Astrocyte of the cerebellum (primary cell): ENCODE measurements at regions not wholly inside any gene's neighbourhood (a gene's known extent, or its start where the extent isn't known, plus 50 kb on each side); places are given as distances from the start of the nearest gene placed in this dataset.

ENCODE experiments used
- DNase-seq: peaks from one replicate; pipeline ENCODE4 v3.0.0-alpha.2; 2011; ENCODE audit warnings: low read depth
- H3K4me3 ChIP-seq: 2 replicates; pipeline ENCODE4 v1.5.1; 2011; ENCODE audit warnings: mild to moderate bottlenecking, low read depth, low read length, moderate library complexity
- CTCF ChIP-seq: IDR thresholded peaks from 2 replicates; pipeline ENCODE4 v1.5.1; 2012; ENCODE audit warnings: low read length, low read depth, moderate library complexity, mild to moderate bottlenecking; ENCODE audit errors: missing control alignments
- in situ Hi-C: cut with HindIII; loops from 2 replicates; pipeline ENCODE4 v1.10.0; 2017; ENCODE audit warnings: low sequenced_read_pairs

GRCh38 chr6:71444222-71444621, 155.6 kb downstream of the OGFRL1 start:
- in situ Hi-C loops = no loop called here
- no peak overlapping the region for H3K4me3 ChIP-seq
- TF ChIP-seq CTCF = no peak
- no peak for DNase-seq

- TF ChIP-seq CTCF = no peak
- H3K4me3 ChIP-seq = no peak overlapping the region
- in situ Hi-C loops = no loop called here
- no peak for DNase-seq
Observed at GRCh38 chr6:71446057-71446456, 157.4 kb downstream of the OGFRL1 start.

- in situ Hi-C loops = no loop called here
- DNase-seq = no peak
- no peak for TF ChIP-seq CTCF
- H3K4me3 ChIP-seq = no peak overlapping the region
Observed at GRCh38 chr6:71446470-71446869, 157.9 kb downstream of the OGFRL1 start.

- no peak for DNase-seq
- no peak for TF ChIP-seq CTCF
- H3K4me3 ChIP-seq = no peak overlapping the region
- in situ Hi-C loops = no loop called here
Observed at GRCh38 chr6:71452697-71453370, 164.2 kb downstream of the OGFRL1 start.

GRCh38 chr6:71453371-71453706, 164.7 kb downstream of the OGFRL1 start:
- TF ChIP-seq CTCF = no peak
- H3K4me3 ChIP-seq = no peak overlapping the region
- in situ Hi-C loops = no loop called here
- DNase-seq = no peak

GRCh38 chr6:71454056-71454455, 165.4 kb downstream of the OGFRL1 start:
- DNase-seq = no peak
- TF ChIP-seq CTCF = no peak
- H3K4me3 ChIP-seq = no peak overlapping the region
- in situ Hi-C loops = no loop called here

- no peak for DNase-seq
- in situ Hi-C loops = no loop called here
- H3K4me3 ChIP-seq = no peak overlapping the region
- no peak for TF ChIP-seq CTCF
Observed at GRCh38 chr6:71457929-71458328, 169.3 kb downstream of the OGFRL1 start.
